ENCODE measurements at regions not wholly inside any gene's neighbourhood (a gene's known extent, or its start where the extent isn't known, plus 50 kb on each side); places are given as distances from the start of the nearest gene placed in this dataset.

DNA sequence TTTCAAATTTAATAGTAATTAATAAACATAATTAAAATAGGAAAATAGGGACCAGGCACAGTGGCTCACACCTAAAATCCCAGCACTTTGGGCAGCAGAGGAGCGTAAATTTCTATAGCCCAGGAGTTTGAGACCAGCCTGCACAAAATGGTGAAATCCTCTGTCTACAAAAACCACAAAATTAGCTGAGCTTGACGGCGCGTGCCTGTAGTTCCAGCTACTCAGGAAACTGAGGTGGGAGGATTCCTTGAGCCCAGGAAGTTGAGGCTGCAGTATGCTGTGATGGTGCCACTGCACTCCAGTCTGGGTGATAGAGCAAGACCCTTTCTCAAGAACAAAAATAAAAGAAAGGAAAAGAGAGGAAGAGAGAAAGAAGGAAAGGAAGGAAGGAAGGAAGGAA, 1387.0 kb upstream of the ADGRB3 start:
- Histone ChIP-seq H3K27me3 (replicated peaks in 1 of 2; ENCODE audit: control insufficient read depth in 2 of 2, insufficient read depth in 2 of 2, low read length in 1 of 2) (no peaks in the 10 kb centered on the region), H3K36me3 (ENCODE audit: control insufficient read depth in 2 of 2, insufficient read depth in 2 of 2, low read length in 1 of 2) (no peaks in the 10 kb centered on the region), H4K20me1 (ENCODE audit: control insufficient read depth, insufficient read depth) (no peaks in the 10 kb centered on the region), H3K9ac (ENCODE audit: control insufficient read depth, insufficient read depth, low read length) (no peak overlapping the region), H2AFZ (ENCODE audit: control insufficient read depth, low read depth, low read length) (no peak overlapping the region), H3K4me3 (no peak overlapping the region), H3K9me3 (replicated peaks; ENCODE audit: control insufficient read depth, insufficient read depth, low read length) (no peaks in the 10 kb centered on the region), H3K4me2 (ENCODE audit: control insufficient read depth, insufficient read depth) (no peak overlapping the region), H3K4me1 (ENCODE audit: control insufficient read depth, insufficient read depth, low read length) (no peaks in the 10 kb centered on the region), H3K27ac (ENCODE audit: control insufficient read depth, insufficient read depth) (no peak overlapping the region), H3K79me2 (ENCODE audit: control insufficient read depth, insufficient read depth, low read length) (no peaks in the 10 kb centered on the region)
- in situ Hi-C loops (cut with MboI) (no loop called here), intact Hi-C loops (cut with micrococcal nuclease; ENCODE audit: unreplicated experiment) (no loop called here)
- POLR2A ChIA-PET, result no interaction called here
- TF ChIP-seq, protein P1, sequence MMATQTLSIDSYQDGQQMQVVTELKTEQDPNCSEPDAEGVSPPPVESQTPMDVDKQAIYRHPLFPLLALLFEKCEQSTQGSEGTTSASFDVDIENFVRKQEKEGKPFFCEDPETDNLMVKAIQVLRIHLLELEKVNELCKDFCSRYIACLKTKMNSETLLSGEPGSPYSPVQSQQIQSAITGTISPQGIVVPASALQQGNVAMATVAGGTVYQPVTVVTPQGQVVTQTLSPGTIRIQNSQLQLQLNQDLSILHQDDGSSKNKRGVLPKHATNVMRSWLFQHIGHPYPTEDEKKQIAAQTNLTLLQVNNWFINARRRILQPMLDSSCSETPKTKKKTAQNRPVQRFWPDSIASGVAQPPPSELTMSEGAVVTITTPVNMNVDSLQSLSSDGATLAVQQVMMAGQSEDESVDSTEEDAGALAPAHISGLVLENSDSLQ (IDR thresholded peaks at IDR 0.05), result no peak
- TF ChIP-seq, protein P2, sequence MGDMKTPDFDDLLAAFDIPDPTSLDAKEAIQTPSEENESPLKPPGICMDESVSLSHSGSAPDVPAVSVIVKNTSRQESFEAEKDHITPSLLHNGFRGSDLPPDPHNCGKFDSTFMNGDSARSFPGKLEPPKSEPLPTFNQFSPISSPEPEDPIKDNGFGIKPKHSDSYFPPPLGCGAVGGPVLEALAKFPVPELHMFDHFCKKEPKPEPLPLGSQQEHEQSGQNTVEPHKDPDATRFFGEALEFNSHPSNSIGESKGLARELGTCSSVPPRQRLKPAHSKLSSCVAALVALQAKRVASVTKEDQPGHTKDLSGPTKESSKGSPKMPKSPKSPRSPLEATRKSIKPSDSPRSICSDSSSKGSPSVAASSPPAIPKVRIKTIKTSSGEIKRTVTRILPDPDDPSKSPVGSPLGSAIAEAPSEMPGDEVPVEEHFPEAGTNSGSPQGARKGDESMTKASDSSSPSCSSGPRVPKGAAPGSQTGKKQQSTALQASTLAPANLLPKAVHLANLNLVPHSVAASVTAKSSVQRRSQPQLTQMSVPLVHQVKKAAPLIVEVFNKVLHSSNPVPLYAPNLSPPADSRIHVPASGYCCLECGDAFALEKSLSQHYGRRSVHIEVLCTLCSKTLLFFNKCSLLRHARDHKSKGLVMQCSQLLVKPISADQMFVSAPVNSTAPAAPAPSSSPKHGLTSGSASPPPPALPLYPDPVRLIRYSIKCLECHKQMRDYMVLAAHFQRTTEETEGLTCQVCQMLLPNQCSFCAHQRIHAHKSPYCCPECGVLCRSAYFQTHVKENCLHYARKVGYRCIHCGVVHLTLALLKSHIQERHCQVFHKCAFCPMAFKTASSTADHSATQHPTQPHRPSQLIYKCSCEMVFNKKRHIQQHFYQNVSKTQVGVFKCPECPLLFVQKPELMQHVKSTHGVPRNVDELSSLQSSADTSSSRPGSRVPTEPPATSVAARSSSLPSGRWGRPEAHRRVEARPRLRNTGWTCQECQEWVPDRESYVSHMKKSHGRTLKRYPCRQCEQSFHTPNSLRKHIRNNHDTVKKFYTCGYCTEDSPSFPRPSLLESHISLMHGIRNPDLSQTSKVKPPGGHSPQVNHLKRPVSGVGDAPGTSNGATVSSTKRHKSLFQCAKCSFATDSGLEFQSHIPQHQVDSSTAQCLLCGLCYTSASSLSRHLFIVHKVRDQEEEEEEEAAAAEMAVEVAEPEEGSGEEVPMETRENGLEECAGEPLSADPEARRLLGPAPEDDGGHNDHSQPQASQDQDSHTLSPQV (IDR thresholded peaks at IDR 0.05), result no peak
- no peak for TF ChIP-seq ZNF24 (IDR thresholded peaks at IDR 0.05)
- no peak for TF ChIP-seq CREM (IDR thresholded peaks at IDR 0.05; ENCODE audit: low read depth)
- TF ChIP-seq FOS (IDR thresholded peaks at IDR 0.05; ENCODE audit: borderline replicate concordance, extremely low read depth, insufficient read length), result no peak
- SMC1A ChIA-PET (ENCODE audit: uncharacterized antibody, unreplicated experiment), result no interaction called here
- ATAC-seq (no peak), DNase-seq (ENCODE audit: low read depth, low spot score) (no peak), FAIRE-seq (no peak)
- 61% methylated on average over 4 of the region's 4 CpGs for WGBS (ENCODE audit: insufficient coverage, insufficient replicate concordance, low lambda C conversion rate, missing lambda C conversion rate)
- BruUV-seq (replicated peaks), result no TSS peak
- RAD21 ChIA-PET (ENCODE audit: unreplicated experiment), result no interaction called here
- CTCF ChIA-PET, result no interaction called here
